HepG2 (cell line): ENCODE measurements at regions not wholly inside any gene's neighbourhood (a gene's known extent, or its start where the extent isn't known, plus 50 kb on each side); places are given as distances from the start of the nearest gene placed in this dataset.

Source experiments
- AHDC1 ChIP-seq: sonication (generic); formaldehyde crosslinking; IDR thresholded peaks from 2 replicates; pipeline ENCODE4 v1.5.1; 2020; ENCODE audit warnings: mild to moderate bottlenecking, missing genetic modification reagents, borderline replicate concordance
- ARID3A ChIP-seq: IDR thresholded peaks from 2 replicates; pipeline ENCODE4 v1.6.1; 2012; ENCODE audit warnings: low read depth, low read length, improper control_type of control experiment
- CHCHD3 ChIP-seq: sonication (generic); formaldehyde crosslinking; IDR thresholded peaks from 2 replicates; pipeline ENCODE4 v1.8.0; 2022; ENCODE audit warnings: mild to moderate bottlenecking, missing genetic modification reagents, moderate library complexity
- FOXO4 ChIP-seq: sonication (generic); formaldehyde crosslinking; conservative IDR thresholded peaks from 2 replicates; pipeline ENCODE4 v1.8.1; 2023; ENCODE audit warnings: missing genetic modification reagents
- HMGXB4 ChIP-seq, 2 experiments: sonication (generic) in 1 of 2; formaldehyde crosslinking in 1 of 2; IDR thresholded peaks; 2 replicates each; pipeline versions ENCODE4 v1.4.0 to v1.6.1; 2018 to 2020; ENCODE audit warnings: missing genetic modification reagents in 2 of 2, borderline replicate concordance in 1 of 2, low read depth in 1 of 2, mild to moderate bottlenecking in 1 of 2, missing biosample characterization in 1 of 2
- HNRNPL ChIP-seq: fragments of 200-400 bp; formaldehyde crosslinking; IDR thresholded peaks from 2 replicates; pipeline ENCODE4 v1.6.1; 2017; ENCODE audit warnings: mild to moderate bottlenecking, low read depth, low read length
- KLF9 ChIP-seq: IDR thresholded peaks from 2 replicates; pipeline ENCODE4 v1.6.1; 2016; ENCODE audit warnings: low read depth
- PHF8 ChIP-seq: sonication (generic); formaldehyde crosslinking; IDR thresholded peaks from 2 replicates; pipeline ENCODE4 v1.5.0; 2020; ENCODE audit warnings: missing genetic modification reagents
- RAD21 ChIP-seq: fragments of 450-650 bp; formaldehyde crosslinking; IDR thresholded peaks from 2 replicates; pipeline ENCODE4 v1.5.0; 2020; ENCODE audit warnings: mild to moderate bottlenecking
- SIX4 ChIP-seq: sonication (generic); formaldehyde crosslinking; IDR thresholded peaks from 2 replicates; pipeline ENCODE4 v1.4.0; 2020; ENCODE audit warnings: missing genetic modification reagents
- SP4 ChIP-seq: sonication (generic); formaldehyde crosslinking; IDR thresholded peaks from 2 replicates; pipeline ENCODE4 v1.8.1; 2023; ENCODE audit warnings: mild to moderate bottlenecking, missing genetic modification reagents
- ZNF10 ChIP-seq: sonication (generic); formaldehyde crosslinking; IDR thresholded peaks from 2 replicates; pipeline ENCODE4 v1.4.0; 2020; ENCODE audit warnings: mild to moderate bottlenecking, low read depth, missing genetic modification reagents, borderline replicate concordance
- ZNF280B ChIP-seq: sonication (generic); formaldehyde crosslinking; IDR thresholded peaks from 2 replicates; pipeline ENCODE4 v1.5.0; 2020; ENCODE audit warnings: missing genetic modification reagents, mild to moderate bottlenecking, borderline replicate concordance
- ZNF296 ChIP-seq: sonication (generic); formaldehyde crosslinking; conservative IDR thresholded peaks from 2 replicates; pipeline ENCODE4 v1.5.0; 2020; ENCODE audit warnings: mild to moderate bottlenecking, missing genetic modification reagents
- ZNF775 ChIP-seq: sonication (generic); formaldehyde crosslinking; IDR thresholded peaks from 2 replicates; pipeline ENCODE4 v1.4.0; 2020; ENCODE audit warnings: missing genetic modification reagents, mild to moderate bottlenecking, moderate library complexity, borderline replicate concordance
- ZNF878 ChIP-seq: sonication (generic); formaldehyde crosslinking; IDR thresholded peaks from 2 replicates; pipeline ENCODE4 v1.8.1; 2023; ENCODE audit warnings: mild to moderate bottlenecking, missing genetic modification reagents, moderate library complexity

- TF ChIP-seq AHDC1 (CRISPR knock-in tag) (peak; percentile 54; the same call in 1 of the 2 replicates), ZNF775 (peak; percentile 99), FOXO4 (CRISPR knock-in tag) (no peak), HNRNPL (no peak), SIX4 (CRISPR knock-in tag) (no peak), PHF8 (CRISPR knock-in tag) (no peak), ZNF280B (CRISPR knock-in tag) (no peak), ZNF10 (CRISPR knock-in tag) (no peak), KLF9 (CRISPR knock-in tag) (no peak), CHCHD3 (CRISPR knock-in tag) (no peak), ARID3A (no peak), RAD21 (CRISPR knock-in tag) (no peak), ZNF296 (no peak), SP4 (CRISPR knock-in tag) (no peak), ZNF878 (no peak), HMGXB4 (CRISPR knock-in tag; IDR thresholded peaks at IDR 0.05; ENCODE audit: borderline replicate concordance in 1 of 2, low read depth in 1 of 2) (0 out of 4 replicates have a peak, but pooled peaks of 1 of the 2 experiments have one; percentile 11)
These were observed 166.7 kb upstream of the ELL2 start (continued) for GRCh38 chr5:96128204-96128864.
